Hepatocyte (in vitro differentiated cells): ENCODE measurements at regions not wholly inside any gene's neighbourhood (a gene's known extent, or its start where the extent isn't known, plus 50 kb on each side); places are given as distances from the start of the nearest gene placed in this dataset.

Experiments
- CTCF ChIP-seq: fragments of 200-600 bp; sonication (generic); IDR thresholded peaks from 2 replicates; pipeline ENCODE4 v1.5.1; 2016; ENCODE audit warnings: antibody characterized with exemption, mild to moderate bottlenecking; ENCODE audit not compliant: poor library complexity
- EZH2 ChIP-seq: fragments of 200-600 bp; sonication (generic); IDR thresholded peaks from 2 replicates; pipeline ENCODE4 v1.6.1; 2016; ENCODE audit warnings: antibody characterized with exemption, mild to moderate bottlenecking, borderline replicate concordance
- EZH2phosphoT487 ChIP-seq: fragments of 200-600 bp; sonication (generic); IDR thresholded peaks from one replicate; pipeline ENCODE4 v1.6.1; 2018; ENCODE audit warnings: antibody characterized with exemption, mild to moderate bottlenecking, low read depth, moderate library complexity; ENCODE audit not compliant: unreplicated experiment, severe bottlenecking

GRCh38 chr5:24789611-24790351 is 145.0 kb upstream of the CDH10 start:
- TF ChIP-seq CTCF (no peak), EZH2 (no peak), EZH2phosphoT487 (no peak)
